HL-60 (cell line): ENCODE measurements at regions not wholly inside any gene's neighbourhood (a gene's known extent, or its start where the extent isn't known, plus 50 kb on each side); places are given as distances from the start of the nearest gene placed in this dataset.
"Not testable (repeated sequence)": the region's sequence is repeated elsewhere in the genome, so short reads cannot be mapped to it uniquely, and the experiment has no call there.

Experiments
- CTCF ChIP-seq: IDR thresholded peaks from one replicate; pipeline ENCODE4 v1.5.1; 2011; ENCODE audit warnings: low read length, control low read depth, inconsistent platforms; ENCODE audit not compliant: insufficient read depth
- GABPA ChIP-seq: IDR thresholded peaks from 2 replicates; pipeline ENCODE4 v1.6.1; 2012; ENCODE audit warnings: low read depth
- POLR2AphosphoS5 ChIP-seq: IDR thresholded peaks from 2 replicates; pipeline ENCODE4 v1.6.1; 2012; ENCODE audit warnings: low read depth
- TF ChIP-seq, protein P1 (sequence below): IDR thresholded peaks from 2 replicates; pipeline ENCODE4 v1.6.1; 2012; ENCODE audit warnings: low read depth; ENCODE audit not compliant: insufficient replicate concordance

- not testable (repeated sequence) for TF ChIP-seq CTCF, POLR2AphosphoS5, GABPA
- TF ChIP-seq, protein P1, sequence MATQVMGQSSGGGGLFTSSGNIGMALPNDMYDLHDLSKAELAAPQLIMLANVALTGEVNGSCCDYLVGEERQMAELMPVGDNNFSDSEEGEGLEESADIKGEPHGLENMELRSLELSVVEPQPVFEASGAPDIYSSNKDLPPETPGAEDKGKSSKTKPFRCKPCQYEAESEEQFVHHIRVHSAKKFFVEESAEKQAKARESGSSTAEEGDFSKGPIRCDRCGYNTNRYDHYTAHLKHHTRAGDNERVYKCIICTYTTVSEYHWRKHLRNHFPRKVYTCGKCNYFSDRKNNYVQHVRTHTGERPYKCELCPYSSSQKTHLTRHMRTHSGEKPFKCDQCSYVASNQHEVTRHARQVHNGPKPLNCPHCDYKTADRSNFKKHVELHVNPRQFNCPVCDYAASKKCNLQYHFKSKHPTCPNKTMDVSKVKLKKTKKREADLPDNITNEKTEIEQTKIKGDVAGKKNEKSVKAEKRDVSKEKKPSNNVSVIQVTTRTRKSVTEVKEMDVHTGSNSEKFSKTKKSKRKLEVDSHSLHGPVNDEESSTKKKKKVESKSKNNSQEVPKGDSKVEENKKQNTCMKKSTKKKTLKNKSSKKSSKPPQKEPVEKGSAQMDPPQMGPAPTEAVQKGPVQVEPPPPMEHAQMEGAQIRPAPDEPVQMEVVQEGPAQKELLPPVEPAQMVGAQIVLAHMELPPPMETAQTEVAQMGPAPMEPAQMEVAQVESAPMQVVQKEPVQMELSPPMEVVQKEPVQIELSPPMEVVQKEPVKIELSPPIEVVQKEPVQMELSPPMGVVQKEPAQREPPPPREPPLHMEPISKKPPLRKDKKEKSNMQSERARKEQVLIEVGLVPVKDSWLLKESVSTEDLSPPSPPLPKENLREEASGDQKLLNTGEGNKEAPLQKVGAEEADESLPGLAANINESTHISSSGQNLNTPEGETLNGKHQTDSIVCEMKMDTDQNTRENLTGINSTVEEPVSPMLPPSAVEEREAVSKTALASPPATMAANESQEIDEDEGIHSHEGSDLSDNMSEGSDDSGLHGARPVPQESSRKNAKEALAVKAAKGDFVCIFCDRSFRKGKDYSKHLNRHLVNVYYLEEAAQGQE: not testable (repeated sequence)
Measured at GRCh38 chr10:46202405-46202804, 84.4 kb upstream of the ANTXRL start.
